ENCODE measurements at regions not wholly inside any gene's neighbourhood (a gene's known extent, or its start where the extent isn't known, plus 50 kb on each side); places are given as distances from the start of the nearest gene placed in this dataset.

DNA sequence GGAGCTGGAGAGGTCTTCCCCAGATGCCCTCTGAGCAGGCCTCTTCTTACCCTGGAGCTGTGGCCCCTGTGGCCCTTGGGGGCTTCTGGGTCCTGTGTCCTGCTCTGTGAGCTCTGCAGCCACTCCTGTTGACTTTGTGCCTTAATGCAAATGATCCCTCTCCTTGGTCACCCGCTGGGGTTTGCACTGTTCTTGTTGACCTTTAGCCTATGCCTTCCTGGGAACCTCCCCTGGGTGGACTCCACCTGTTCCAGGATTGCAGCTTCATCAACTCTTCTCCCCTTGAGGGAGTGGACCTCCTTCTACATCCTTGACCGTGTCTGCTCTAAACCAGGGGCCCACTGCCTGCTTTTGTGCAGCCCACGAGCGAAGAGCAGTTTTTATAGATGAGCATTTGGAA is 58.6 kb upstream of the CTBP2 start:
- H3K4me3 ChIP-seq (replicated peaks in 1 of 2; ENCODE audit: low read depth in 2 of 2, low read length in 2 of 2): no peak overlapping the region
- DNase-seq (ENCODE audit: low read depth in 2 of 2): no peak
- no peak for TF ChIP-seq CTCF (IDR thresholded peaks at IDR 0.05; ENCODE audit: low read depth, low read length)

GRCh38 chr10:125217990-125218675 is 57.8 kb upstream of the CTBP2 start:
- no peak overlapping the region for H3K4me3 ChIP-seq (replicated peaks in 1 of 2; ENCODE audit: low read depth in 2 of 2, low read length in 2 of 2)
- DNase-seq (ENCODE audit: low read depth in 2 of 2): peak in 1 of 2 donors; percentile 5
- no peak for TF ChIP-seq CTCF (IDR thresholded peaks at IDR 0.05; ENCODE audit: low read depth, low read length)

DNA sequence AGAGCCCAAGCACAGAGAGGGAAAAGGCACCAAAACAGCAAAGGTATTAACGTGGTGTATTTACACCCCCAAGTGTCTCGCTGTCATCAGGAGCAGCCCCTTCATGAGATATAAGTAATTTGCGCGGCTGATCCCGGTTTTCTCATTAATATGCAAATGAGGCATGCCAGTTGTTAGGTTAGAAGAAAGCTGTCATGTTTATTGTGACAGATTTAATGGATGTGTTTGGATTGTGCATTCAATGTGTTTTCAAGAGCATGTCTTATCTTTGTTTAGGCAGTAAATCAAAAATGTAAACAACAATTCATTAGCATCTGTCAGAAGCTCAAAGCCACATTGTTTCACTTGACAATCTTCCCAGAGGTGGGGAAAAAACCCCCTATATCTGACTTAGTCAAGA is 56.5 kb upstream of the CTBP2 start:
- no peak overlapping the region for H3K4me3 ChIP-seq (replicated peaks in 1 of 2; ENCODE audit: low read depth in 2 of 2, low read length in 2 of 2)
- no peak for DNase-seq (ENCODE audit: low read depth in 2 of 2)
- TF ChIP-seq CTCF (IDR thresholded peaks at IDR 0.05; ENCODE audit: low read depth, low read length): no peak

DNA sequence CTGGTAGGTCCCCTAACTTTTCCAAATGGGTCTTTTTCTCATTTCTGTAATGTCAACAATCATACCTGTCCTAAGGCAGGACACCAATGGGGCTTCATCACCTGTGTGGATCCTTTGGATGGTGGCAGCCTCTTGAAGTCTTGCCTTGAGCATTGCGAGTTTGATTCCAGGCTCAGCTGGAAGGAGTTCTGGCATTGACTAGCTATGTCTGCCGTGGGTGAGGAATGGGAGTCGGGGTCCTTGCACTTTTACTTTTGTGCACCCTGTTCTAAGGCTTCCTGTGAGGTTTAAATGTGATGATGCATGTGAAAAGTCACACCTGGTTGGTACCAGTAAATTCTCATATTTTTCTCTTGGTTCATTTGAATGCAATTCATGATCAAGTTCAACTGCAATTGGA is 55.9 kb upstream of the CTBP2 start:
- no peak for TF ChIP-seq CTCF (IDR thresholded peaks at IDR 0.05; ENCODE audit: low read depth, low read length)
- no peak for DNase-seq (ENCODE audit: low read depth in 2 of 2)

GRCh38 chr10:125214283-125214570 is 53.9 kb upstream of the CTBP2 start:
- no peak for DNase-seq (ENCODE audit: low read depth in 2 of 2)
- no peak overlapping the region for H3K4me3 ChIP-seq (replicated peaks in 1 of 2; ENCODE audit: low read depth in 2 of 2, low read length in 2 of 2)
- TF ChIP-seq CTCF (IDR thresholded peaks at IDR 0.05; ENCODE audit: low read depth, low read length): no peak

More for the DNA sequence above, 55.9 kb upstream of the CTBP2 start:
- no peak overlapping the region for H3K4me3 ChIP-seq (replicated peaks in 1 of 2; ENCODE audit: low read depth in 2 of 2, low read length in 2 of 2)

DNA sequence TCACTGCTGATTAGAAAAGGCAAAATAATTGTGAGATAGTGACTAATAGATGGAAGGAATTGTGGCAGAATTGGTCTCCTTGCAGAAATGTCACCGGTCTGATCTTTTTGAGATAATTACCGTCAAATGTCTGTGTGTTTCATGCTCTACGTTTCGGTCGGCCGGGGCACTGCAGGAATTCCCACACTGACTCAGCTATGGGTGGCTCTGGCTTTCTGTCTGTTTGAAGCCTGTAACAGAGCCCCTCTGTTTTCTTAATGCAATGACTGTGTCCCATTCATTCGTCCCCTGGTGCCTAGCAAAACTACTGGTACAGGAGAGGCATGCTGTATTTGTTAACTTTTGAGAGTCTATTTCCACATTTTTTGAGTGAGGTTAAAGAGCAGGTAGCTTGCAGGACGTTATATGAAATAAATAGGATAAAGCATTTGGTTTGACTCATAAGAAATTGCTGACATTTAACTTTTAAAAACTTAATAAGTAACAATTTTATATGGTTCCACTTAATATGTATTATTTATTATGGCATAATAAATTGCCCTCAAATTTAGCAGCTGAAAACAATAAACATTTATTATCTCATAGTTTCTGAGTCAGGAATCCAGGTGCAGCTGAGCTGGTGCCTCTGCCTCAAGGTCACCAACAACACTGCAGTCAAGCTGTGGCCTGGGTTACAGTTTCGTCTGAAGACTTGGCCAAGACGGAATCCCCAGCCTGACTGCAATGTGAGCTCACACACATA is 53.3 kb upstream of the CTBP2 start:
- DNase-seq (ENCODE audit: low read depth in 2 of 2): no peak
- TF ChIP-seq CTCF (IDR thresholded peaks at IDR 0.05; ENCODE audit: low read depth, low read length): no peak
- H3K4me3 ChIP-seq (replicated peaks in 1 of 2; ENCODE audit: low read depth in 2 of 2, low read length in 2 of 2): no peak overlapping the region

Data from cardiac fibroblast (primary cell).